K562 (cell line): ENCODE measurements at regions not wholly inside any gene's neighbourhood (a gene's known extent, or its start where the extent isn't known, plus 50 kb on each side); places are given as distances from the start of the nearest gene placed in this dataset.

Experiments
- EGR1 ChIP-seq: fragments of 450-650 bp; conservative IDR thresholded peaks from 2 replicates; pipeline ENCODE4 v1.6.1; 2017; ENCODE audit warnings: mild to moderate bottlenecking
- EP300 ChIP-seq: IDR thresholded peaks from 2 replicates; pipeline ENCODE4 v1.6.1; 2012; ENCODE audit warnings: low read length, improper control_type of control experiment
- MCM7 ChIP-seq, 2 experiments: fragments of 450-650 bp; IDR thresholded peaks; 2 replicates each; pipeline ENCODE4 v1.6.1; 2016 to 2018
- POLR2A ChIP-seq: fragments of 450-650 bp; conservative IDR thresholded peaks from 2 replicates; pipeline ENCODE4 v1.6.1; 2016
- POLR3A ChIP-seq: IDR thresholded peaks from 2 replicates; pipeline ENCODE4 v1.6.1; 2011; ENCODE audit warnings: borderline replicate concordance, mild to moderate bottlenecking, moderate library complexity; ENCODE audit not compliant: insufficient read length, insufficient read depth; ENCODE audit errors: extremely low read depth
- SREBF2 ChIP-seq: sonication (generic); formaldehyde crosslinking; IDR thresholded peaks from 2 replicates; pipeline ENCODE4 v1.4.0; 2020; ENCODE audit warnings: mild to moderate bottlenecking, missing genetic modification reagents
- TBP ChIP-seq: optimal IDR thresholded peaks from 2 replicates; pipeline ENCODE3; 2011; ENCODE audit warnings: low read depth, low read length, improper control_type of control experiment
- ZBTB33 ChIP-seq: sonication (generic); formaldehyde crosslinking; IDR thresholded peaks from 2 replicates; pipeline ENCODE4 v1.8.1; 2023; ENCODE audit warnings: mild to moderate bottlenecking, missing genetic modification reagents
- ZNF146 ChIP-seq: IDR thresholded peaks from one replicate; pipeline ENCODE4 v1.6.1; 2018; ENCODE audit warnings: missing compliant biosample characterization; ENCODE audit not compliant: unreplicated experiment
- TF ChIP-seq, protein P1 (sequence below), 3 experiments: IDR thresholded peaks in 2 of 3; conservative IDR thresholded peaks in 1 of 3; 2 replicates each; pipeline ENCODE4 v1.5.1; 2011 to 2012; ENCODE audit warnings: low read length in 3 of 3, mild to moderate bottlenecking in 3 of 3, control low read depth in 2 of 3, improper control_type of control experiment in 1 of 3, inconsistent platforms in 1 of 3, low read depth in 1 of 3, mixed read lengths in 1 of 3, moderate library complexity in 1 of 3; ENCODE audit not compliant: insufficient read depth in 2 of 3

DNA sequence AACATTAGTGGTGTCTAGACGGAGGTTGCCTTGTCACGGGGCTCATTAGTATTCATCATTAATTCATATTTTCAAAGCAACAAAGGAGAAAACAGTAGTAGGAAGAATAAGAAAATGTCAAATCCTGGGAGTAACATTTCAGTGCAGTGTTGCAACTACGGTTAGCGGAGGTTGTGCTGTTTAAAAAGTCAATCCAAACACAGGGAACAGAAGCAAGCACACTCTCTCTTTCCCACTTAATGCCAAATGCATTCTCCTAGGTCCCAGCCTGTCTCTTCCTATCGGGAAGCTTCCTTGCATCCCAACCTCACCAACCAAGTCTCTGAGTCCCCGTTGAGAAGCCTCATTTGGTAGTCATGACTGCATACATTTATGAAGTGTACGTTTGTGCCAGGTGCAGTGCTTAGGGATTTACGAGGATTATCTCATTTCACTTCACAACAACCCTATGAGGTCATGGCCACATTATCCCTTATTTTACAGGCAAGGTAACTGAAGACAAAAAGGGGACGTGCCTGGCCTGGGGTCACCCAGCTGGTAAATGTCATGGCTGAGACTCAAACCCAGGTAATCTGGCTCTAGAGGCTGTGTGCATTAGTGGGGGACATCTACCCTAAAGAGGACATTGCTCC, 283.6 kb upstream of the SALL1 start:
- TF ChIP-seq ZBTB33 (CRISPR knock-in tag) (no peak), POLR3A (no peak), TBP (no peak), SREBF2 (no peak), POLR2A (no peak), EGR1 (no peak), MCM7 (IDR thresholded peaks at IDR 0.05) (no peak), EP300 (no peak), ZNF146 (no peak)
- TF ChIP-seq, protein P1, sequence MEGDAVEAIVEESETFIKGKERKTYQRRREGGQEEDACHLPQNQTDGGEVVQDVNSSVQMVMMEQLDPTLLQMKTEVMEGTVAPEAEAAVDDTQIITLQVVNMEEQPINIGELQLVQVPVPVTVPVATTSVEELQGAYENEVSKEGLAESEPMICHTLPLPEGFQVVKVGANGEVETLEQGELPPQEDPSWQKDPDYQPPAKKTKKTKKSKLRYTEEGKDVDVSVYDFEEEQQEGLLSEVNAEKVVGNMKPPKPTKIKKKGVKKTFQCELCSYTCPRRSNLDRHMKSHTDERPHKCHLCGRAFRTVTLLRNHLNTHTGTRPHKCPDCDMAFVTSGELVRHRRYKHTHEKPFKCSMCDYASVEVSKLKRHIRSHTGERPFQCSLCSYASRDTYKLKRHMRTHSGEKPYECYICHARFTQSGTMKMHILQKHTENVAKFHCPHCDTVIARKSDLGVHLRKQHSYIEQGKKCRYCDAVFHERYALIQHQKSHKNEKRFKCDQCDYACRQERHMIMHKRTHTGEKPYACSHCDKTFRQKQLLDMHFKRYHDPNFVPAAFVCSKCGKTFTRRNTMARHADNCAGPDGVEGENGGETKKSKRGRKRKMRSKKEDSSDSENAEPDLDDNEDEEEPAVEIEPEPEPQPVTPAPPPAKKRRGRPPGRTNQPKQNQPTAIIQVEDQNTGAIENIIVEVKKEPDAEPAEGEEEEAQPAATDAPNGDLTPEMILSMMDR (IDR thresholded peaks at IDR 0.05 in 2 of 3, conservative IDR thresholded peaks at IDR 0.05 in 1 of 3; ENCODE audit: insufficient read depth in 2 of 3, low read depth in 1 of 3, low read length in 3 of 3): no peak
